ENCODE measurements at regions not wholly inside any gene's neighbourhood (a gene's known extent, or its start where the extent isn't known, plus 50 kb on each side); places are given as distances from the start of the nearest gene placed in this dataset.

DNA sequence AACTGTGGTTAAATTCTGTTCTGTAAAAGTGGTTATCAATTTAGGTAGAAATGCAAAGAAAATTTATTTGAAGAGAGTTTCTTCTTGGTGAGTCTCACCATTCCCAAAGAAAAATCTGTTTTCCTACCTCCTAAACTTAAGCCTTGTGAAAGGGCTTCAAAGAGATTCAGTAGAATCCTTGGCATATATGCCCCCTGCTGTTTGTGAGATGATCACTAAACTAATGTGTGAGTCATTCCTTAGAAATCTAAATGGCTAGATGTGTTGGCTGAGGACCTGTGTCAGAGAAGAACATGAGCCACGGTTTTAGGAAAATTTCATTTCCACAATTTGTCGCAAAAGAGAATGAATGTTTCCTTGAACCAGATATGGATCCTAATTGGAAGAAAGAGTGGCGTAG, 260.9 kb downstream of the SLC7A11 start:
- Mint-ChIP-seq H3K9me3 (peaks cover 4% of the 10 kb centered on the region), H3K36me3 (no peaks in the 10 kb centered on the region), H3K27ac (no peak overlapping the region), H3K4me3 (no peak overlapping the region), H3K4me1 (ENCODE audit: unreplicated experiment) (no peaks in the 10 kb centered on the region), H3K27me3 (no peaks in the 10 kb centered on the region)
- TF ChIP-seq CTCF (conservative IDR thresholded peaks at IDR 0.05) = no peak
- no peak for DNase-seq (ENCODE audit: extremely low spot score, unreplicated experiment)

DNA sequence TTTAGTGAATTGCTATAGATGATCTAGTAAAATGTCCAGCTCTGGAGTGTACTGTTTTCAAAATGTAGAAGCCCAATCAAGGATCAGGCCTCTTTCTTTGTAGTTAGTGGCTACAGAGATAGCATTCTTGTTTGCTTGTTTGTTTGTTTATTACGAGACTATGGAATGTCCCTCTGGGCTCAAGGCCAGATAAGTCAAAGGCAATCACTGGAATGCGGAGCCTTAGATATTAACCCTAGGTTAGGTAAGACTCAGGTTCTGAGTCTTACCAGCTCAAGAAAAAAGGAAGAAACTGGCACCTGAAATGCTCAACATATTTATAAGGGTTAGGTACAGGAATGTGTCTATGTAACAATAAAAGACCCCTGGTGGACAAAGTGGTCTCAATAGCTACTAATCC, 261.5 kb downstream of the SLC7A11 start:
- Mint-ChIP-seq H3K27me3 (no peaks in the 10 kb centered on the region), H3K4me1 (ENCODE audit: unreplicated experiment) (no peaks in the 10 kb centered on the region)

GRCh38 chr4:137979938-137980337, 262.2 kb downstream of the SLC7A11 start:
- no peak for TF ChIP-seq CTCF (conservative IDR thresholded peaks at IDR 0.05)
- Mint-ChIP-seq H3K27ac (no peak overlapping the region), H3K4me1 (ENCODE audit: unreplicated experiment) (no peaks in the 10 kb centered on the region), H3K9me3 (peaks cover 4% of the 10 kb centered on the region), H3K36me3 (no peaks in the 10 kb centered on the region), H3K27me3 (no peaks in the 10 kb centered on the region), H3K4me3 (no peak overlapping the region)
- DNase-seq (ENCODE audit: extremely low spot score, unreplicated experiment) = no peak

More for the DNA sequence above, 261.5 kb downstream of the SLC7A11 start:
- Mint-ChIP-seq H3K9me3 (peaks cover 4% of the 10 kb centered on the region), H3K4me3 (no peak overlapping the region), H3K36me3 (no peaks in the 10 kb centered on the region), H3K27ac (no peak overlapping the region)
- no peak for TF ChIP-seq CTCF (conservative IDR thresholded peaks at IDR 0.05)
- DNase-seq (ENCODE audit: extremely low spot score, unreplicated experiment) = no peak

DNA sequence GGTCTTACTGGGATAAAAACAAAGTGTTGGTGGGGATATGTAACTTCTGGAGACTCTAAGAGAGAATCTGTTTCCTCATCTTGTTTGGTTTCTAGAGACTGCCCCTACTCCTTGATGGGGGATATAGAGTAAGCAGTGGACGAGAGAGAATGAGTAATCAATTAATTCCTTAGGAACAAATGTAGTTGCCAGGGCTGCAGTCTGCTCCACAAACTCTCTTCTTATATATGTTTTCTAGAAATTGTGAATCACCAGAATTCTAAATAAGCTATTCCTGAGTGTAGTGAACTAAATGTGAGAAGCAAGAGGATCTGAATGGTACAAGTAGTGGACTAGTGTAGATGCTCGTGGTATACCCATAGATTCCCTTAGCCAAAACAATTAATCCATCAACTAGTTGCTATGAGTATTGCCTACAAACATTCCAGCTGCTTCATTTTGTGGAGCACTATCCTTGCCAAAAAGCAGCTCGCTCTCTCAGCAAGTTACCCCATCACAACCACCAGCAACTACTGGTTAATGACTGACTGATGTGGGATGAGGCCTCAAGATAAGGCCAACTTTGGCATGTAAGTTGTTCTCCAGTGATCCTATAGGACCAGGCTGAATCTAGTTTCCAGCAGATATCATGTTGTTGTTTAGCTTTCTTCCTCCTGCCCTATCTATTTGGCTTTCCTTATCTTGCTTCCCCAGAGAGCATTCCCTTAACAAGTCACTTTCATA, 273.0 kb downstream of the SLC7A11 start:
- peaks cover 10% of the 10 kb centered on the region for H3K9me3 Mint-ChIP-seq
- no peak for TF ChIP-seq CTCF (conservative IDR thresholded peaks at IDR 0.05)
- no peaks in the 10 kb centered on the region for H3K27me3 Mint-ChIP-seq
- no peak overlapping the region for H3K4me3 Mint-ChIP-seq
- DNase-seq (ENCODE audit: extremely low spot score, unreplicated experiment) = no peak
- no peaks in the 10 kb centered on the region for H3K4me1 Mint-ChIP-seq (ENCODE audit: unreplicated experiment)
- H3K27ac Mint-ChIP-seq = no peak overlapping the region
- no peaks in the 10 kb centered on the region for H3K36me3 Mint-ChIP-seq

GRCh38 chr4:137967480-137968190, 274.5 kb downstream of the SLC7A11 start:
- Mint-ChIP-seq H3K27me3 (no peaks in the 10 kb centered on the region), H3K9me3 (peaks cover 10% of the 10 kb centered on the region), H3K4me3 (no peak overlapping the region), H3K4me1 (ENCODE audit: unreplicated experiment) (no peaks in the 10 kb centered on the region), H3K36me3 (no peaks in the 10 kb centered on the region), H3K27ac (no peak overlapping the region)
- no peak for DNase-seq (ENCODE audit: extremely low spot score, unreplicated experiment)
- no peak for TF ChIP-seq CTCF (conservative IDR thresholded peaks at IDR 0.05)

Measured in type B pancreatic cell (in vitro differentiated cells).